ENCODE measurements at regions not wholly inside any gene's neighbourhood (a gene's known extent, or its start where the extent isn't known, plus 50 kb on each side); places are given as distances from the start of the nearest gene placed in this dataset.
A peak's percentile ranks its signal among the peaks of the same experiment; 100 is the strongest.

DNA sequence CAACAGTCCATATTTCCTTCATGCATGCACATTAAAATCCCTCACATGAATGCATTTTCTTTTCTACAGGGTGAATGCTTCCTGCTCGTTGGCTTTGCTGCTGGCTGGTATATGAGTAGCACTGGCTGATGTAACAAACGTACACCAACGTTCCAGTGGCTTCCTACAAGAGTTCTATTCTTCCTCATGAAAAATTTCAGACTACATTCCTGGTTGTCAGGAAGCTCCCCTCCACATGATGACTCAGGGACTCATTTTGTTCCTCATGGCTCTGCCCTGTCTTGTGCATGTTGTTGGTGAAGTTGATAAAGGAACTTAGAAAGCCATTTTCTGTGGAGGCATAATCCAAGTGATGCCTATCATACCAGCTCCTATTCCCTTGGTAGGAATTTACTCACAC is 470.7 kb upstream of the KLF6 start:
- no peaks in the 10 kb centered on the region for H3K27me3 ChIP-seq (replicated peaks; ENCODE audit: insufficient read depth)
- no peak for DNase-seq (ENCODE audit: low spot score)
- no peak overlapping the region for H3K27ac ChIP-seq

DNA sequence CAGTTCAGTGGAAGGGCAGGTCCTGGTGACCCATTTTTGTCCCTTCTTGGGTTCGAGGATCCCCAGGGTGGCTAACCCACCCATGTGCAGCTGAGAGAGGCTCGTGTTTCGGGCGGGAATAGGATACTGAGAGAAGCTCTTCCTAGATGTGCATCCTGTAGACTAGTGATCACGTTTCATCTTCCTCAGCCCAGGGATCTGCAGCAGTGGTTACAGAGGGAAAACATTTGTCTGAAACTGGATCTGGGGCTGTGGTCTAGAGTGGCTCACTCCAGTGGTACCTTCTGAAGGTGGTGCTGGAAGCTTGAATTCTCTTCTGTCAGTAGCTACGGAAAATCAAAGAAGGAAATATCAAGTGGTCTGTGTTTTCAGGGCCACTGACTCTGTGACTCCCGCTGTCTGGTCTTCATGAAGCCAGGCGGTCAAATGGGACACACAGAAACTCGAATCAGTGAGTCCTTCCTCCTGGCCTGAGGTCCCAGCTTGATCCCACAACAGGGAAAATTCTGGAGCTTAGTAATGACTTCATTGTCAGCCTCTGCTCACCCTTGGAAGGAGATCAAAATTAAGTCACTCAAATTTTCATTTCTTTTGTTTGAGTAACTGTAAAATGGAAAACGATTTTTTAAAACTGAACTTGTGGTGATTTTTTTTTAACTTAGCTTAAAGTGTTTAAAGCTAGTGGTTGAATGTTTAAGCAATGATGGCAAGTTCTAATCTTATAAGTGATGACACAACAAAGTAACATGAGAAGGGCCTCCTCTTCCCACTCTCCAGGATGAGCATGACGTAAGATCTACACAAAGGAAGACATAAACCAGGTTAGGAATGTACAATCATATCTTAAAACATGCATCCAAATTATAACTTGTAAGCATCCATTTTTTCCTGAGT is 469.3 kb upstream of the KLF6 start:
- Histone ChIP-seq H3K4me1 (ENCODE audit: control insufficient read depth in 1 of 2, low read depth in 2 of 2) (peaks cover 6 to 44% of the 10 kb centered on the region in 2 donors), H3K4me3 (no peak overlapping the region), H3K9me3 (no peaks in the 10 kb centered on the region), H3K36me3 (no peaks in the 10 kb centered on the region), H3K27ac (peak overlapping the region in 1 of 2 donors; percentile 42), H3K27me3 (replicated peaks; ENCODE audit: insufficient read depth) (no peaks in the 10 kb centered on the region)
- no peak for DNase-seq (ENCODE audit: low spot score)
- TF ChIP-seq, protein P1, sequence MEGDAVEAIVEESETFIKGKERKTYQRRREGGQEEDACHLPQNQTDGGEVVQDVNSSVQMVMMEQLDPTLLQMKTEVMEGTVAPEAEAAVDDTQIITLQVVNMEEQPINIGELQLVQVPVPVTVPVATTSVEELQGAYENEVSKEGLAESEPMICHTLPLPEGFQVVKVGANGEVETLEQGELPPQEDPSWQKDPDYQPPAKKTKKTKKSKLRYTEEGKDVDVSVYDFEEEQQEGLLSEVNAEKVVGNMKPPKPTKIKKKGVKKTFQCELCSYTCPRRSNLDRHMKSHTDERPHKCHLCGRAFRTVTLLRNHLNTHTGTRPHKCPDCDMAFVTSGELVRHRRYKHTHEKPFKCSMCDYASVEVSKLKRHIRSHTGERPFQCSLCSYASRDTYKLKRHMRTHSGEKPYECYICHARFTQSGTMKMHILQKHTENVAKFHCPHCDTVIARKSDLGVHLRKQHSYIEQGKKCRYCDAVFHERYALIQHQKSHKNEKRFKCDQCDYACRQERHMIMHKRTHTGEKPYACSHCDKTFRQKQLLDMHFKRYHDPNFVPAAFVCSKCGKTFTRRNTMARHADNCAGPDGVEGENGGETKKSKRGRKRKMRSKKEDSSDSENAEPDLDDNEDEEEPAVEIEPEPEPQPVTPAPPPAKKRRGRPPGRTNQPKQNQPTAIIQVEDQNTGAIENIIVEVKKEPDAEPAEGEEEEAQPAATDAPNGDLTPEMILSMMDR (IDR thresholded peaks at IDR 0.05), result no peak
- ATAC-seq (ENCODE audit: insufficient number of reproducible peaks, low FRiP score, low read depth), result no peak

More for the DNA sequence above, 470.7 kb upstream of the KLF6 start:
- Histone ChIP-seq H3K4me3 (no peak overlapping the region), H3K4me1 (ENCODE audit: control insufficient read depth in 1 of 2, low read depth in 2 of 2) (peaks cover 6 to 45% of the 10 kb centered on the region in 2 donors), H3K36me3 (no peaks in the 10 kb centered on the region), H3K9me3 (no peaks in the 10 kb centered on the region)
- TF ChIP-seq, protein P1 (IDR thresholded peaks at IDR 0.05), result no peak
- no peak for ATAC-seq (ENCODE audit: insufficient number of reproducible peaks, low FRiP score, low read depth)

DNA sequence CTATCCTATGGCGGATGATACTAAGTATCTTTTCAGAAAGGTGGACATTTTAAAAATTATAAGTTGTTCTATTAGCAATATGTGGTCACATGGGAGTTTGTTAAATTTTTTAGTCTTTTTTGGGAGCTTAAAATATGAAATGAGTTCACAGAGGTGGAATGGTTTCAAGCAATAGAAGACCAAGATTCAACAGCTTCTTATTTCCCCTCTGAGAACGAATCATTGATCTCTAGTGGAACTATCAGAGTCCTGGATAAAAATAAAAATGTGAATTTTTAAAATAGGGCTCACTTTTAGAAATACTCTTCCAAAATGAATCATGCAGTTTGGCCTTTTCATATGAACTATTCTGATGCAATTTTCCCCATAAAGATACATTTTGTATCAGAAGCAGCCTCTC is 467.7 kb upstream of the KLF6 start:
- Histone ChIP-seq H3K36me3 (no peaks in the 10 kb centered on the region), H3K27me3 (replicated peaks; ENCODE audit: insufficient read depth) (no peaks in the 10 kb centered on the region), H3K9me3 (no peaks in the 10 kb centered on the region), H3K4me3 (no peak overlapping the region), H3K27ac (peak overlapping the region; percentile 37 to 76), H3K4me1 (ENCODE audit: control insufficient read depth in 1 of 2, low read depth in 2 of 2) (peaks cover 6 to 41% of the 10 kb centered on the region in 2 donors)
- DNase-seq (ENCODE audit: low spot score), result no peak
- TF ChIP-seq, protein P1 (IDR thresholded peaks at IDR 0.05), result no peak
- no peak for ATAC-seq (ENCODE audit: insufficient number of reproducible peaks, low FRiP score, low read depth)

DNA sequence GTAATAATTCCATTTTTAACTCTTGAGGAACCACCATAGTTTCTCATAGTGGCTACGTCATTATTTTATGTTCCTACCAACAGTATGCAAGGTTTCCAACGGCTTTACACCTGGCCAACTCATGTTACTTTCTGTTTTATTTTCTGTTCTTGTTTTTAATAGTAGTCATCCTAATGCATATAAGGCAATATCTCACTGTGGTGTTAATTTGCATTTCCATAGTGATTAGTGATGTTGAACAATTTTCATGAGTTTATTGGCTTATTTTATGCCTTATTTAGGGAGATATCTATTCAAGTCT is 465.5 kb upstream of the KLF6 start:
- no peaks in the 10 kb centered on the region for H3K27me3 ChIP-seq (replicated peaks; ENCODE audit: insufficient read depth)
- no peaks in the 10 kb centered on the region for H3K9me3 ChIP-seq
- no peak overlapping the region for H3K4me3 ChIP-seq
- ATAC-seq (ENCODE audit: insufficient number of reproducible peaks, low FRiP score, low read depth) (no peak), DNase-seq (ENCODE audit: low spot score) (no peak)
- no peaks in the 10 kb centered on the region for H3K36me3 ChIP-seq
- TF ChIP-seq, protein P1 (IDR thresholded peaks at IDR 0.05), result no peak
- H3K27ac ChIP-seq, result peak overlapping the region; percentile 51 to 76
- peaks cover 17 to 60% of the 10 kb centered on the region in 2 donors for H3K4me1 ChIP-seq (ENCODE audit: control insufficient read depth in 1 of 2, low read depth in 2 of 2)

DNA sequence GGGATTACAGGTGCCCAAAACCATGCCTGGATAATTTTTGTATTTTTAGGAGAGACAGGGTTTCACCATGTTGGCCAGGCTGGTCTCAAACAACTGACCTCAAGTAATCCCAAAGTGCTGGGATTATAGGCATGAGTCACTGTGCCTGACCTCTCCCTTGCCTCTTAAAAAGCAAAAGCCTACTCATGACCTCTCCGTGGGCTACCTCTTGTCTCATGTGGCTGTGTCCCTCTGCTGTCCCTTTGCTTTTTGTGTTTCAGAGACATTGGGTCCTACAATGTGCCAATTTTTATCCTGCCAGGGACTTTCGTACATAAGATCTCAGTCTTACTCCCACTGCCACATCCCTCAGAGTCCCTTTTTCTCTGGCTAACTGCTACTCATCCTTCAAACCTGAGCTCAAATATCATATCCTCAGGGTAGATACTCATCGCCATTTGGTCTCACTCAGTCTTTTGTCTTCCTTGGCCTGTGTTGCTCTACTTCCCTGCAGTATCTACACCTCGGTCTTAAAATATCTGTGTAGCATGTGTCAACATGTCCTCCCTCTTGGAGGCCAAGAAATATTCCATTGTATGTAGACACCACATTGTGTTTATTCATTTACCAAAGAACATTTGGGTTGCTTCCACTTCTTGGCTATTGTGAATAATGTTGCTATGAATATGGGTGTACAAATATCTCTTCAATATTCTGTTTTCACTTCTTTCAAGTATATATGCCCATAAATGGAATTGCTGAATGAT is 465.0 kb upstream of the KLF6 start:
- no peak for ATAC-seq (ENCODE audit: insufficient number of reproducible peaks, low FRiP score, low read depth)
- DNase-seq (ENCODE audit: low spot score), result no peak
- H3K4me1 ChIP-seq (ENCODE audit: control insufficient read depth in 1 of 2, low read depth in 2 of 2), result peaks cover 17 to 60% of the 10 kb centered on the region in 2 donors
- peak overlapping the region; percentile 51 to 76 for H3K27ac ChIP-seq
- TF ChIP-seq, protein P1 (IDR thresholded peaks at IDR 0.05), result no peak
- no peaks in the 10 kb centered on the region for H3K27me3 ChIP-seq (replicated peaks; ENCODE audit: insufficient read depth)
- no peak overlapping the region for H3K4me3 ChIP-seq
- H3K36me3 ChIP-seq, result no peaks in the 10 kb centered on the region
- no peaks in the 10 kb centered on the region for H3K9me3 ChIP-seq
